GM21367 (cell line): ENCODE measurements at regions not wholly inside any gene's neighbourhood (a gene's known extent, or its start where the extent isn't known, plus 50 kb on each side); places are given as distances from the start of the nearest gene placed in this dataset.
"Not testable (repeated sequence)": the region's sequence is repeated elsewhere in the genome, so short reads cannot be mapped to it uniquely, and the experiment has no call there.

Source experiments
- ATAC-seq: cut with Tn5 transposase; IDR thresholded peaks from one replicate; pipeline ENCODE4 v1.9.1; 2021; ENCODE audit not compliant: unreplicated experiment

DNA sequence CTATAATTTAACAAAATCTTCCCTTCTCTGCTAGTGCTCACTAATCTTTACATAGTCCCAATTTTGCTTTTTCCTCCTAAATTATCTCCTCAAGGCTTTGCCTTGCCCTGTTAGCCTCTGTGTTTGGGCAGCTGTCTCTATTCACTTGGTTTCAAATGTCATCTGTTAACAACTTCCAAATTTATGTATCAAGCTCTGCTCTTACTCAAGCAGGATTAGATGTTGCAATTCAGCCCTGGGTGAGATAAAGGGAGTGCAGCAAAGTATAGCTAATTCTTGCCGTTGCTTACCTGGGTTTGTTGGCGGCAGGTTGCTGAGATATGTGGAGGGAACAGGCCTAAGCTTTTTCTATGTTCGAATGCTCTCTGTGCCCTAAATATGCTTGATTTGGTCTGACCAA, 483.8 kb downstream of the DMAC1 start:
- no peak for ATAC-seq

DNA sequence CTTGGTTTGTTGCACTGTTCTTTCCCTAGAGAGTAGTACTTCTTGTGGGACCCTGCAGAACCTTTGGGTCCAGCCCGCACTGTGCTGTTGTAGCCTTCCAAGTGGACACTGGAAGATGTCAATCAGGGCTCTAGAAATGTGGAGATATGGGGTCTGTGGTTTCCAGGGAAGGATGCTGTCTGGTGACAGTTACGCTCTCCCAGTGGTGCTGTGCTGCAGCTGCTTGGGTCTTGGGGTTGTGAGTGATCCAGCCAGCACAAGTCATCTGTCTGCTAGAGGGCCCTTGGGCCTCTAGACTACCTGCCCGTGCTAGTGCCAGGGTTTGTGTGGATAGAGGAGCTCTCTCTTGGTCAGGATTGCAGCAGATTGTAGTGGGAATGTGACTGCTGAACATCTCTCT, 484.5 kb downstream of the DMAC1 start:
- no peak for ATAC-seq

DNA sequence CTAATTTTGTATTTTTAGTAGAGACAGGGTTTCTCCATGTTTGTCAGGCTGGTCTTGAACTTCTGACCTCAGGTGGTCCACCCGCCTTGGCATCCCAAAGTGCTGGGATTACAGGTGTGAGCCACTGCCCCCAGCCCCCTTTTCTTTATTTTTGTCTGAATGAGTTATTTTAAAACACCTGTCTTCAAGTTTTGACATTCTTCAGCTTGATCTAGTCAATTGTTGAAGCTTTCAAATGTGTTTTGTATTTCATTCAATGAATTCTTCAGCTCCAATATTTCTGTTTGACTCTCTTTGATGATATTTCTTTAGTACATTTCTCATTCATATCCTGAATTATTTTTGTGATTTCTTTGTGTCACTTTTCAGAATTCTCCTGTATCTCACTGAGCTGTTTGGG, 486.2 kb downstream of the DMAC1 start:
- ATAC-seq, result no peak

DNA sequence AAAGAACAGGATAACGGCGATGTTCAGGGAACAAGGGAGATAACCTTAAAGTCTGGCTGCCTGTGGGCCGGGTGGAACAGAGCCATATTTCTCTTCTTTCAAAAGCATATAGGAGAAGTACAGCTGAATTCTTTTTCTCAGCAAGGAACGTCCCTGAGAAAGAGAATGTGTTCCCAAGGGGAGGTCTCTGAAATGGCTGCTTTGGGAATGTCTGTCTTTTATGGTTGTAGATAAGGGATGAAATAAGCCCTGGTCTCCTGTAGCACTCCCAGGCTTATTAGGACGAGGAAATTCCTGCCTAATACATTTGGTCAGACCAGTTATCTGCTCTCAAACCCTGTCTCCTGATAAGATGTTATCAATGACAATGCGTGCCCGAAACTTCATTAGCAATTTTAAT, 490.5 kb downstream of the DMAC1 start:
- ATAC-seq, result not testable (repeated sequence)

DNA sequence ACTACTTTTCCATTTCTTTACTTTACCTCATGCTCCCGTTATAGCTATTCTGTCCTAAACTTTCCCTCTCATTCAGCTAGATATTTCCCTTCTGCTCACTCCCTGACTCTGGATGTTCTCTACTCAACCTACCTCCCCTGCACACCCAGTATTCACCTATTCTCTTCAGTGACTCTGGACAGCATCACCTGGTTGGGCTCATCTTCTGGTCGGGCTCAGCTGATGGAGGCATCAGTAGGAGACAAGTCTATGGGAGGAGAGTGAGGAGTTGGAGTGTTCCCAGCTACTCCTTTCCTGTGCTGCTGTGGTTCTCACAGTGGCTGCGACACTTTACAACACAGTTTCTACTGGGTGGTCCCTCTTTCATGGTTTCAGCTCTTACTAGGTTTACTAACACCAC, 493.9 kb downstream of the DMAC1 start:
- no peak for ATAC-seq

DNA sequence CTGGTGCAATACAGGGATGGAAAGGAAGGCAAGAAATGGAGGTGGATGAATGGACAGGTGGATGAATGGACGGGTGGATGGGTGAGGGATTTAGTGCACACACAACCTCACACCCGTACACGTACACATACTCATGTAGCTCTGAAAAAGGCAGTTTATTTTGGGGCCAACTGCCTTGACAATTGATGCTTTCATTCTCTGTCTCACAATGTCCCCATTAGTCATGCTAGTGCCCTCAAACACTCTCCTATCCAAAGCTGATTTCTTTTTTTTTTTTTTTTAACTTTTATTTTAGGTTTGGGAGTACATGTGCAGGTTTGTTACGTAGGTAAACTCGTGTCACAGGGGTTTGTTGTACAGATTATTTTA, 495.0 kb downstream of the DMAC1 start:
- ATAC-seq, result no peak

DNA sequence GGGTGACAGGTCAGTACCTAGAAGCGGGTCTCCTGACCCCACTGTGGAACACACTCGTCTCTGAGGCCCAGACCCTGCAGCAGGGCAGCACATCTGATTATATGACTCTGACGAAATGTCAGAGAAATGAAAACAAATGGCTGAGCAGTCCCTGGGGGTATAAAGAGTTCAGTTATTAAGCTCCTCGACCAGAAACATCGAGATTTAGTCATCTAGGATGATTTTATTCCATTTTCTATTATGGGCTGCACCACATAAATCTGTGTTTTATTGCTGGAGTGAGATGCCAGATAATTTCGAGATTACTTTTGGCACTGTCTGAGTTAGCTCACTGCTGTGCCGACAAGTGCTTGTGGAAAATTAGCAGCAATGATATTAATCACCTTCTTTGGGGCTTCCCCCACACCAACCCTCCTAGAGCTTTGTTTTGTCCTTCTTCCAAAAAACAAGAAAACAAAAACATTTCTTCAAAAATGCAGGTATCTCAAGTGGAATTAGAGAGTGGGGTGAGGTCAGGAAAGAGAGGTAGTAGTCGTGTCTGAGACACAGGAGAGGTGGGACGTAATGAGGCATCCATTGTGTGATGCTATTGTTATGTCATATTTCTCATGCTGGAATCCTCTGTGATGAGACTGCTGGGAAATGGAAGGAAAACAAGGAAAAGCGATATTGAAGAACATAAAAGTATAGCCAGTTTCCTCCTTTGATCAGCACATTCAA, 495.5 kb downstream of the DMAC1 start:
- ATAC-seq, result no peak

DNA sequence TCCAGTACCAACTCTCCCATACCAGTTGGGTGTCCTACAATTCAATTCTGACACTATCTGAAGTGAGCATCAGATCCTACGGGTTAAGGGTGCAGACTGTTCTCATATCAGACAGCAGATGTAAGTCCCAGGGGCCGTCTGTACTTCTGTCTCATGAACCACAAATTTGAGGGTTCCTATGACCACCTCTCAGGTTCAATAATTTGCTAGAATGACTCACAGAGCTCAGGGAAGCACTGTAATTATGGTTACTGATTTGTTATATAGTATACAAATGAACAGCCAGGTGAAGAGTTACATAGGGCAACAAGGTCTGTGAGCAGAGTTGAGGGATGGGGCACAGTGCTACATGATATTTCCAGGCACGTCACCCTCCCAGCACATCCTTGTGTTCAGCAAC, 499.1 kb downstream of the DMAC1 start:
- no peak for ATAC-seq

DNA sequence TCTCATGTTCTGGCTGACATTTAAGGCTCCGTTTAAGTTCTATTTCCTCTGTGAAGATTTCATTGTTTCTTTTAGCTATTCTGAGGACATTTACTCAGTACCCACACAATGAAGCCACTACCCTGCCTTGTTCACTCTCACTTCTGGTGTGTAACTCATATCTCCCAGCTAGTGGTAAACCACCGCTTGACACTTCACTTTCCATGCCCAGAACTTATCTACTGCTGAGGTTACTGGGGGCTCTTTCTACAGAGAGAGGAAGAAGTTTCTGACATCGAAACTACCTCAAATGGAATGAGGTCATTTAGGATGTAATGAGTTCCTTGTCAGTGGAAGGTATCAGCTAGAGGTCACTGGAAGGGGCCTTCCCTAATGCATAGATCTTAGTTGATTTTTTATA, 501.5 kb downstream of the DMAC1 start:
- peak; percentile 98 for ATAC-seq

DNA sequence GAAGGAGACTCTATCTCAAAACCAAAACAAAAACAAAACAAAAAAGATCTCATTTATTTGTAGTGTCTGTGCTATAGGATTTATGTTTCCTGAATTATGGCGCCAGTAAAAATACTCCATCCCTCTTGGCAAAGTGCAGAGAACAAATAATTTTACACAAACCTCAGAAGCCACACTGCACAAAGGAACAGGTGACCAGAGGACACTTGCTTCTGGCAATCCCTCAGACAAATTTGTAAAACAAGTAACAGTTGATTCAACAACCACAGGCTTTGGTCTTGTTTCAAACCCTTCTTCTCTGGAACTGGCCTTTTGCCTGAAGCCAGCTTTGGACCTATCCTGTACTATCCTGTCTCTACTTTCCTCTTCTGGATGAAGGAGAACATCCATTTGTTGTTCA, 502.1 kb downstream of the DMAC1 start:
- no peak for ATAC-seq

DNA sequence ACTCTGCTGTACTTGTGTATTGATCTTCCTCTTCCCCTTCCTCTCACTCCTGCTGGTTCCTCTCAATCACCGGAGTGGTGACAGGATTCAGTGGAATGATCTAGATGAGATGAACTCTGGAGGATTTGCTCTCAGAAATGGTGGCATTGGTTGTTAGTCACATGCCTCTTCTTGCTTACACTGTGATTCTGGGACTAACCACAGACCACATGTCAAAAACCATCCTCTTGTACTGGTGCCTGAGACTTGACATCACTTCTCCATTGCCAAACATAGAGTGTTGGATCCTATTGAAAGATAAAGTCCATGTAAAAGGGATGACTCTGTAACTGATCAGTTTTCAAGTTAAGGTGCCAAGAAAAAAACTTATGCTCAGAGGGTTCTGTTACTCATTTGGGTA, 506.5 kb downstream of the DMAC1 start:
- no peak for ATAC-seq

DNA sequence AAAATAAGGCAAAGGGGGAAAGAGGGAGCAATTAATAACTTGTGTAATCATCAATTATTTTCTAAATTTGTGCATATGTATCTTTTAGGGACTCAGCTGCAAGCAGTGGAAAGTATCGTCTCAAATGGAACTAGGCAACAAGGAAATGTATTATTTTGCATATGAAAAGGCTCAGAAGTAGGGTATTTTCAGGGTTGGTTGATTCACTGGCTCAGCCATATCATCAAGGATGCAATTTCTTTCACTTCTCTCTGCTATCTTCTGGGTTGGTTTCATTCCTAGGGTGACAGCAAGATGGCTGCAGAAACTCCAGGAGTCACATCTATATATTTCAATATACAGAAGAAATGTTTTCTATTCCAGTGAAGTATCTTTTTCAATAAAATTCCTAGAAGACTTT, 509.8 kb downstream of the DMAC1 start:
- no peak for ATAC-seq

DNA sequence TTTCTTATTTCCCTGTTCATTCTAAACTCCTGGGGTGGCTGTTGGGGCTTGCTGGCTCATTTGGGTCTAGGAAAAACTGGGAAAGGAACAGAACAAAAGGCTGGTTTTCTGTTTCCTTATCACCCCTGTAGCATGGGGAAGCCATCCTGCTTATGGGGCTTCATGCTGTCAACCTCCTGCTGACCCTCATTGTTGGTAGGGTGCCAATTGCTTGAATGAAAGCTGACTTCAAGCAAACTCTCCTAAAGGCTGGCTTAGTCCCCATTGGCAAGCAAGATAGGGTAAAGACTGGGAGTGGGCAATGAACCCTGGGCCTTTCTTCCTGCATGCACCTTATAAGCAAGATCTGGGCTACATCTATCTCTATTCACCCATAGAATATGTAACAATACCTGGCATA, 511.6 kb downstream of the DMAC1 start:
- ATAC-seq, result no peak

DNA sequence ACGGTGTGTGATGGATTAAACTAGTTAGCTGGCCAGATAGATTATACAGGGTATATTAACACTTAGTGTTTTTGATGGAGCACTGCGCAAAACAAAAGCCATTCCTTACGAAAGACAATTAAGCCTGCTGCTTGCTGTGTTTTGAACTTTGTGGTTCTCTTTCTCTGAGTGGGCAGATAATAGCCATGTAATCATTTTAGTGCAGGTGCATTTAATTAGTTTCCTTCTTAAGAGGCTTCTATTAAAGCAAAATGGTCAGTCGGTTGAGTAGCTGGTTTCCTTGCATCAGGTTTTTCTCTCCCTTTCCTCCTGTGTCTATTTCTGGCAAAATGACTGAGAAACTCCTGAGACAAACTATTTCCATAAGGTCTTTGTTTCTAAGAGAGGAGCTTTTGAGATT, 512.5 kb downstream of the DMAC1 start:
- no peak for ATAC-seq

DNA sequence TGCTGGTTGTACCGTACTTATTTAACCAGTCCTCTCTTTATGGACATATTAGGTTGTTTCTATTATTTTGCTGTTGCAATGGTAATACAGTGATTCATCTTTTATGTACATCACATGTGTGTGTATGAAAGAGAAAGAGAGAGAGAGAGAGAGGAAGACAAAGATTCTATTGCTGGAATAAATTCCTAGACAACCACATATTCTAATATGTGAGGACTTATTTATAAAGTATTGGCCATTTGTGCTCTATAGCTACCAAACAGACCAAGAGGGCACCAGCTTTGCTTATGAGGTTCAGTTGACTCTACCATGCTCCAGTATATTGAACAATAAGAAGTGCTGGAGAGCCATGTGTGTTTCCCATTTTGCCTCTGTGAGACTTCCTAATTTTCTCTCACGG, 513.5 kb downstream of the DMAC1 start:
- ATAC-seq, result no peak

DNA sequence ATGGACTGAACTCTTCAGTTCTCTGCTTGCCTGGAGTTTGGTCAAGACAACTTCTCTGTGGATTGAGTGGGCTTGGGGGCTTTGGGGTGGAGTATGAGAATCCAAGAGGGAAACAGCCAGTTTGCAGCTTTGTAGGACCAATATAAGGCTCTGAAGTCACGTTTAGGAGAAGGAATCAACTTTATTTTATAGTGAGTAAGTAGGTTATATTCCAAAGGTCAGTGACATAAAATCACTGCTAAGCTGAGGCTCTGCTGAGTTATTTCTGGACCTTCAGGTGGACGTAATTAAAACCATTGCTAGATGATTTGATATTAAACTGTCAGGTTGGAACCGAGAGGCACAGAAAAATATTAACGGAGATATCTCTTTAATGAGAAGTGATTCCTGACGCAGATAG, 514.4 kb downstream of the DMAC1 start:
- ATAC-seq, result no peak

DNA sequence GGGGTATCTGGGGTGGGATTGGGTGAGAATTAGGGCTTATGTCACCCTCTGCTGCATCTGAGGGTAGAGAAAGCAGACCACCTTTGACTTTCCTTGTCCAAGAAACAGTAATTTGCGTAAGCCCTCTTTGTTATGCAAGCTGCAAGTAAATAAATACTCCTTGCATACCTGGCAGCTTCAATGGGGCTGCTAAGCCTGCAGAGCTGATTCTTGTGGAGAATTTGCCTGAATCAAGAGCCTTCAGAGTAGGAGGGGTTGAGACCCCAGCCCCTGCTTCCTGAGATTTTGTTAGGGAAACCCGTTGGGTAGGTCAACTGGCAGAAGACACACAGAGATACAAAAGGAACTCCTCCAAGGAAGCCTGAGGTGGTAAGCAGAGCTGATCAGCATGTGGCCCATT, 515.1 kb downstream of the DMAC1 start:
- no peak for ATAC-seq

DNA sequence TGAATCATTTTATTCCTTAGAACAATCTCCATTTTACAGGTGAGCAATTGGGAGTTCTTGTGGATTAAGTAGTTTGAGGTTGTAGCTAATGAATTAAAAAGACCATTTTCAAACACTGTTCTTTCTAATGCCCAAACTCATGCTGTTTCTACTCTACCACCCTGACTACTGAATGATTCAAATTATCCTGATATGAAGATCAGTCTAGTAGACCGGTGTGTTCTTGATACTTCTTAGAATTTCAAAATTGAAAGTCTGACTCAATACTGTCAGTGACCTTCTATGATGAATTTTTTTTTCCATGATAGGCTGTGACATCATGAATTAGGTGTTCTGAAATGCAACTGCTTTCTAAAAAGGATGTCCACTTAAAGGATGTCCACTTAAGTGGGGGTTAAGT, 515.5 kb downstream of the DMAC1 start:
- no peak for ATAC-seq

DNA sequence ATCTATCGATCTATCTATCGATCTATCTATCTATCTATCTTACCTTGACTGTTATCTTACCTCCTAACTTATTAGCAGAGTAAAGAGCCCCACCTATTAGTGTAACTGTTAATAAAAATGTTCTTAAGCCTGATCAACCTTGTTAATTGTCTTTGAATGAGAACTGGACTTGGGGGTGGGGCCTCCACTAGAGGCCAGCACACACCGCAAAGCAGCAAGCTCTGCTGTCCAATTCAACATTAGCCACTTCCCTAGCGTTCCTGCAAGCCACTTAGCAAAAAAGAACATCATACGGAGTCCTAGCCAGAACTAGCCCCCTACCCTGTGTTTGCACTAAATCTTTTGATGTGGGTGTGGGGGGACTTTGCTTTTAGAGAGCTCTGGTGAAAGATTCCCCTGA, 515.8 kb downstream of the KDM4C start:
- ATAC-seq, result no peak

DNA sequence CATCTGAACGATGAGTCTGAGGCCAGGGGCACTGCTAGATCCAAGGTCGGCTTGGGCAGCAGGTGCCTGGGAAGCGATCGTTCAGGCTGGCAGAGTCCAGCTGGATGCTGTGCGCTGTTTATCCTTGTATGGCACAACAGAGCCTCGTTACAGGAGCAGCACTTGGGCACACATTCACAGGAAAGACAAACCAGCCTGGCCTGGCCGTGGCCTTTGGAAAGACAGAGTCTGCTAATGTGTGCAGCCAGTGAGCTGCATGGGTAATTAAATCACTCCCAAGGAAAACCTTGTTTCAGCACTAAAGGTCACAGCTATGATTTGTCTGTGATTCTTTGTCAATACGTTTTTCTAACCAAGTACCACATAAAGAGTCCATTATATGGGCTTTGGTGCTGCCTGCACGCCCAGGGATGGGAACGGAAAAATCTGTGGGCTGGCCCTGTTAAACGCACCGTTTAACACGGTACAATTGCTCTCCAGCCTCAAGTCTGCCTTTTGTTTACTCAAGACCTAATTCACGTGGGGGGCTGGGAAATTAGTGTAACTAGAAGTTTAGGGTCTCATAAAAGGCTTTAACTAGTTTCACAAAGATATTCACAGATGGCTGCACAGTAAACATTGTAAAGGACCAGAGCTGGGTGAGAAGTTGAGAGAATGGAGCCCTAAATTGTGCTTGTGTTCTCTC, 509.3 kb downstream of the KDM4C start:
- ATAC-seq, result no peak

DNA sequence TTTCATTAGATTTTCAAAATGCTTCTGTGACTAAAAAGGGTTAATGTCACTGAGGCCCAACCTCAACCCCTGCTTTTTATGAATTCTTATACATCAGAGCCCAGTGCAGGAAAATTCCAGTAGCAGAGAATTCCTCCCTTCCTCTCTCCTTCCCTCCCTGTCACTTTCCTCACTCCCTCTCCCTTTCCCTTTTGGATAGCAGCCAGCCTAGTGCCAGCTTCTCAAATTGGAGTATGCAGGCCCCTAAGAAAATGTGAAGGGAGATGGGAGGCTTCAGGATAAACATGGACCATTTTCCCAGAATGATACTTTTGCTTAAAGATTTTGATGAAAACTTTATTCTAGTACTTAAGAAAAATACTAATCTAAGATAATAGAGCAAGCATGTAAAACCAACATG, 507.4 kb downstream of the KDM4C start:
- ATAC-seq, result no peak

DNA sequence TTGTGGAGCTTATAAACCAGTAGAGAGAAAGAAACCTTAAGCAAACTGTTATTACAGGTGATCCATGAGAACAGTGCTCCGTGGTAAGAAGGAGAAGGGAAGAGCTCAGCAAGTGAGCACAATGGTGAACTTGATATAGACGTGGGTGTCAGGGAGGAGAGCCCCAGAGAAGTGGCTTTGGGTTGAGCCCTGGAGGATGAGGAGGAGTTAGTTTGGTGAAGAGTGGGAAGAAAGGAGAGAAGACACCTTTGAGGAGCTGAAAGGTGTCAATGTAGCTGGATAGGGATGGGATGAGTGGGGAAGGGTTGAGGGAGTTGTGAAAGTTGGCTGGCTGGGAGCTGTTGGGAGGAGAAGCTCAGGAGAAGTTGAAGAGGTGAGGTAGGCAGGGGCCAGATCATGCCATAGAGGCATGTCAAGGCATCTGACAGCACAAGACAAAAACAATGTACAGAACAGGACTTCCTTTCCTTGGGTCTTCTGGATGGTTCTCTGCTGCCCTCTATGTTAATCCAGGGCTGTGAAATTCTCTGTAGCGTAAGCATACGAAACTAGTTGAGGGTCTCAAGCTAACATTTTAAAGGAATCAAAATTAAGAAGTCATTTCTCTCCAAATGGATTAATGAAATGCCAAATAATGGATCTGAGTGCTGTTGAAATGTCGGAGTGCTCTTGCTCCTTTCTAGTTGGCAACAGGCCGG, 501.9 kb downstream of the KDM4C start:
- ATAC-seq, result no peak
